K562 (cell line): ENCODE measurements at regions not wholly inside any gene's neighbourhood (a gene's known extent, or its start where the extent isn't known, plus 50 kb on each side); places are given as distances from the start of the nearest gene placed in this dataset.

Experiments used
- ARID1B ChIP-seq: fragments of 450-650 bp; IDR thresholded peaks from 2 replicates; pipeline ENCODE4 v1.6.1; 2016; ENCODE audit warnings: antibody characterized with exemption, mild to moderate bottlenecking, inconsistent platforms
- C11orf30 ChIP-seq: fragments of 450-650 bp; IDR thresholded peaks from 2 replicates; pipeline ENCODE4 v1.6.1; 2016; ENCODE audit warnings: low read depth, mild to moderate bottlenecking
- CEBPZ ChIP-seq: fragments of 150-350 bp; IDR thresholded peaks from 2 replicates; pipeline ENCODE4 v1.6.1; 2014; ENCODE audit warnings: low read depth, mild to moderate bottlenecking, low read length, borderline replicate concordance
- DACH1 ChIP-seq: fragments of 450-650 bp; IDR thresholded peaks from 2 replicates; pipeline ENCODE4 v1.6.1; 2018; ENCODE audit not compliant: partially characterized antibody
- JUNB ChIP-seq: fragments of 450-650 bp; formaldehyde crosslinking; conservative IDR thresholded peaks from 2 replicates; pipeline ENCODE4 v1.4.0; 2020; ENCODE audit warnings: mild to moderate bottlenecking
- NR3C1 ChIP-seq: sonication (generic); formaldehyde crosslinking; IDR thresholded peaks from 2 replicates; pipeline ENCODE4 v1.8.1; 2022; ENCODE audit warnings: missing genetic modification reagents
- REST ChIP-seq, 2 experiments: fragments of 450-650 bp; formaldehyde crosslinking in 1 of 2; IDR thresholded peaks; 2 replicates each; pipeline versions ENCODE4 v1.4.0 to v1.6.1; 2014 to 2020; ENCODE audit warnings: mild to moderate bottlenecking in 2 of 2, borderline replicate concordance in 1 of 2, low read depth in 1 of 2
- SMARCC2 ChIP-seq: fragments of 450-650 bp; IDR thresholded peaks from 2 replicates; pipeline ENCODE4 v1.6.1; 2017; ENCODE audit warnings: antibody characterized with exemption, moderate library complexity, mild to moderate bottlenecking, low read depth
- SOX6 ChIP-seq: fragments of 450-650 bp; IDR thresholded peaks from 2 replicates; pipeline ENCODE4 v1.6.1; 2014; ENCODE audit warnings: mild to moderate bottlenecking
- ZSCAN32 ChIP-seq: fragments of 450-650 bp; formaldehyde crosslinking; IDR thresholded peaks from 2 replicates; pipeline ENCODE4 v1.4.0; 2020; ENCODE audit warnings: mild to moderate bottlenecking, moderate library complexity

GRCh38 chr2:105179469-105180372 lies 61.8 kb upstream of the GPR45 start (continued):
- TF ChIP-seq REST (IDR thresholded peaks at IDR 0.05; ENCODE audit: borderline replicate concordance) (peak; percentile 46; the same call in 1 of the 2 replicates), REST (CRISPR knock-in tag; IDR thresholded peaks at IDR 0.05; ENCODE audit: low read depth) (no peak), ZSCAN32 (CRISPR knock-in tag) (no peak), DACH1 (peak; percentile 23), CEBPZ (no peak), SMARCC2 (peak; percentile 35; the same call in 1 of the 2 replicates), C11orf30 (peak; percentile 72), JUNB (CRISPR knock-in tag) (no peak), SOX6 (peak; percentile 14; the same call in 1 of the 2 replicates), ARID1B (peak; percentile 64), NR3C1 (CRISPR knock-in tag) (no peak)
